ENCODE measurements at regions not wholly inside any gene's neighbourhood (a gene's known extent, or its start where the extent isn't known, plus 50 kb on each side); places are given as distances from the start of the nearest gene placed in this dataset.

GRCh38 chr14:61125867-61126572 is 145.0 kb downstream of the SLC38A6 start:
- no peak overlapping the region for H3K4me3 ChIP-seq (ENCODE audit: low read length)
- no peak for TF ChIP-seq CTCF (conservative IDR thresholded peaks at IDR 0.05; ENCODE audit: low read depth, low read length)
- no peak for DNase-seq (ENCODE audit: low read depth)

GRCh38 chr14:61125041-61125866 is 144.2 kb downstream of the SLC38A6 start:
- no peak for DNase-seq (ENCODE audit: low read depth)
- no peak overlapping the region for H3K4me3 ChIP-seq (ENCODE audit: low read length)
- no peak for TF ChIP-seq CTCF (conservative IDR thresholded peaks at IDR 0.05; ENCODE audit: low read depth, low read length)

- no peak for DNase-seq (ENCODE audit: low read depth)
- no peak for TF ChIP-seq CTCF (conservative IDR thresholded peaks at IDR 0.05; ENCODE audit: low read depth, low read length)
- H3K4me3 ChIP-seq (ENCODE audit: low read length) = no peak overlapping the region
These were observed 141.8 kb downstream of the SLC38A6 start for GRCh38 chr14:61122862-61123261.

GRCh38 chr14:61121355-61121787 is 140.3 kb downstream of the SLC38A6 start:
- no peak for TF ChIP-seq CTCF (conservative IDR thresholded peaks at IDR 0.05; ENCODE audit: low read depth, low read length)
- no peak for DNase-seq (ENCODE audit: low read depth)
- no peak overlapping the region for H3K4me3 ChIP-seq (ENCODE audit: low read length)

- no peak for TF ChIP-seq CTCF (conservative IDR thresholded peaks at IDR 0.05; ENCODE audit: low read depth, low read length)
- no peak for DNase-seq (ENCODE audit: low read depth)
These were observed 139.5 kb downstream of the SLC38A6 start for GRCh38 chr14:61120576-61120975.

GRCh38 chr14:61119006-61119405 is 138.0 kb downstream of the SLC38A6 start:
- no peak for DNase-seq (ENCODE audit: low read depth)
- no peak overlapping the region for H3K4me3 ChIP-seq (ENCODE audit: low read length)
- TF ChIP-seq CTCF (conservative IDR thresholded peaks at IDR 0.05; ENCODE audit: low read depth, low read length) = no peak

More at GRCh38 chr14:61120576-61120975, 139.5 kb downstream of the SLC38A6 start:
- no peak overlapping the region for H3K4me3 ChIP-seq (ENCODE audit: low read length)
